LNCaP clone FGC (cell line): ENCODE measurements at regions not wholly inside any gene's neighbourhood (a gene's known extent, or its start where the extent isn't known, plus 50 kb on each side); places are given as distances from the start of the nearest gene placed in this dataset.

Source experiments
- DNase-seq: peaks from one replicate; pipeline ENCODE4 v3.0.0-alpha.2; 2011; ENCODE audit warnings: low read depth
- H3K4me3 ChIP-seq: 2 replicates; pipeline ENCODE4 v1.5.1; 2011; ENCODE audit warnings: mild to moderate bottlenecking, low read depth, low read length, control low read depth
- TF ChIP-seq, protein P1 (sequence below): IDR thresholded peaks from 2 replicates; pipeline ENCODE4 v1.5.1; 2012; ENCODE audit warnings: mild to moderate bottlenecking; ENCODE audit not compliant: control insufficient read depth, insufficient read depth; ENCODE audit errors: extremely low read depth

- no peak for DNase-seq
- H3K4me3 ChIP-seq, result no peak overlapping the region
Measured at GRCh38 chr4:129379429-129379828, 283.5 kb downstream of the C4orf33 start.

DNA sequence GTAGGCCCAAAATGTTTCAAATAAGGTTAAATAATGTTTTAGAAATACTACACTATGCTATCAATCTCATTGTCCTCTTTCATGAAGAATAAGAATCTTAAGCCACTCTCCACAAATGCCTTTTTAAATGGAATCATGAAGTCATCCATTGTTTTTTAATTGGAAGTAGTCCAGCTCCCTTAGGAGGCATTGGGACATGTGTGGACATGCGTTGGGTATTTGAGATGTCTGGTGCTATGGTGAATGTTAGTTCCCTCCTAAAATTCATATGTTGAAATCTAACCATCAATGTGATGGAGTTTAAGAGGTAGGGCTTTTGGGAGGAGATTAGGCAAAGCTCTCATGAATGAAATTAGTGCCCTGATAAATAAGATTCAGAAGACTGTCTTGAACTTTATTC, 289.0 kb downstream of the C4orf33 start:
- no peak overlapping the region for H3K4me3 ChIP-seq
- no peak for DNase-seq
- TF ChIP-seq, protein P1, sequence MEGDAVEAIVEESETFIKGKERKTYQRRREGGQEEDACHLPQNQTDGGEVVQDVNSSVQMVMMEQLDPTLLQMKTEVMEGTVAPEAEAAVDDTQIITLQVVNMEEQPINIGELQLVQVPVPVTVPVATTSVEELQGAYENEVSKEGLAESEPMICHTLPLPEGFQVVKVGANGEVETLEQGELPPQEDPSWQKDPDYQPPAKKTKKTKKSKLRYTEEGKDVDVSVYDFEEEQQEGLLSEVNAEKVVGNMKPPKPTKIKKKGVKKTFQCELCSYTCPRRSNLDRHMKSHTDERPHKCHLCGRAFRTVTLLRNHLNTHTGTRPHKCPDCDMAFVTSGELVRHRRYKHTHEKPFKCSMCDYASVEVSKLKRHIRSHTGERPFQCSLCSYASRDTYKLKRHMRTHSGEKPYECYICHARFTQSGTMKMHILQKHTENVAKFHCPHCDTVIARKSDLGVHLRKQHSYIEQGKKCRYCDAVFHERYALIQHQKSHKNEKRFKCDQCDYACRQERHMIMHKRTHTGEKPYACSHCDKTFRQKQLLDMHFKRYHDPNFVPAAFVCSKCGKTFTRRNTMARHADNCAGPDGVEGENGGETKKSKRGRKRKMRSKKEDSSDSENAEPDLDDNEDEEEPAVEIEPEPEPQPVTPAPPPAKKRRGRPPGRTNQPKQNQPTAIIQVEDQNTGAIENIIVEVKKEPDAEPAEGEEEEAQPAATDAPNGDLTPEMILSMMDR, result no peak

More at GRCh38 chr4:129379429-129379828, 283.5 kb downstream of the C4orf33 start:
- TF ChIP-seq, protein P1, result no peak

- no peak overlapping the region for H3K4me3 ChIP-seq
- DNase-seq, result no peak
- TF ChIP-seq, protein P1, result no peak
Measured at GRCh38 chr4:129387666-129388065, 291.7 kb downstream of the C4orf33 start.

DNA sequence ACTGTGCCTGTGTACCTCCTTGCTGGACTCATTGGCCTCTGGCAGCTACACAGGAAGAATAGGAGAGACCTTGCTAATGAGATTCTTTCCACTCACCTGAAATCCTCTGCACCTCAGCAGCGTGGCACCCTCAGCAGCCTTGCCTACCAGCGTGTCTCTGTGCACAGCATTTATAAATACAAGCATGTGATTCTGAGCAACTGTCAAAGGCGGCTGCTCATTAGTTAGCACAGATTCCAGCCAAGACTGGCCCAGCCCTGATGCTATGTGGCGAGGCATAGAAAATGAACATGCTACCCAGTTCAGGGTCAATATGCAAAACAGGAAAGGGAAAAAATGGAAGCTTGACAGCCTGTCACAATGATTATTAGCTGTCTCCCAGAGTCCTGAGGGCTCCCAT, 298.0 kb downstream of the C4orf33 start:
- no peak overlapping the region for H3K4me3 ChIP-seq
- no peak for DNase-seq
- TF ChIP-seq, protein P1, result no peak

DNA sequence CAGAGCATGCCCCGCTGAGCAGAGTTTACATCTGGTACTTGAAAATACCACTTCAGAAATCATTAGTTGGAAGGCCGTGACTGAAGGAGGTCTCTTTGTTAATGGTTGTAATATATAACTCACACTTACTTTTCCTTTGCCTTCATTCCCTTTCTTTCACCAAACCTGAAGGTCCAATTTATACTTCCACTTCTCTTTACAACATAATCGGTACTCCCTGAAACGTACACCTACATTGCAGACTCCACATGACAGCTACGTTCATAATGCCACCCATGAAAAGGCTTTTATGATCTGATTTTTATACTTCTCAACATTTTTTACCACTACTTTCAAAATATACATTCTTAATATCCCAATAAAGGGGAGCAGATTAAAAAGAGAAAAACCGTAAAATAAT, 298.7 kb downstream of the C4orf33 start:
- DNase-seq, result no peak
- no peak overlapping the region for H3K4me3 ChIP-seq
- TF ChIP-seq, protein P1, result no peak

- TF ChIP-seq, protein P1, result no peak
- no peak overlapping the region for H3K4me3 ChIP-seq
- DNase-seq, result no peak
Measured at GRCh38 chr4:129403848-129404247, 307.9 kb downstream of the C4orf33 start.

GRCh38 chr4:129410115-129410514, 314.2 kb downstream of the C4orf33 start:
- no peak for DNase-seq
- H3K4me3 ChIP-seq, result no peak overlapping the region
- TF ChIP-seq, protein P1, result no peak
